ENCODE measurements at regions not wholly inside any gene's neighbourhood (a gene's known extent, or its start where the extent isn't known, plus 50 kb on each side); places are given as distances from the start of the nearest gene placed in this dataset.

- Histone ChIP-seq H3K27ac (ENCODE audit: low read length) (no peak overlapping the region), H3K4me3 (ENCODE audit: low read length) (no peak overlapping the region), H3K9ac (ENCODE audit: low read length) (no peak overlapping the region), H3K4me1 (ENCODE audit: control insufficient read depth, low read depth, low read length) (no peaks in the 10 kb centered on the region), H3K27me3 (ENCODE audit: control insufficient read depth, insufficient read depth, low read length) (no peaks in the 10 kb centered on the region), H3K9me3 (ENCODE audit: control insufficient read depth, low read depth, low read length) (no peaks in the 10 kb centered on the region), H3K36me3 (ENCODE audit: control insufficient read depth, low read depth, low read length) (no peaks in the 10 kb centered on the region)
Measured at GRCh38 chr9:18182636-18183035, 291.3 kb upstream of the ADAMTSL1 start.

- no peaks in the 10 kb centered on the region for H3K4me1 ChIP-seq (ENCODE audit: control insufficient read depth, low read depth, low read length)
- no peaks in the 10 kb centered on the region for H3K36me3 ChIP-seq (ENCODE audit: control insufficient read depth, low read depth, low read length)
- no peaks in the 10 kb centered on the region for H3K27me3 ChIP-seq (ENCODE audit: control insufficient read depth, insufficient read depth, low read length)
- no peak overlapping the region for H3K9ac ChIP-seq (ENCODE audit: low read length)
- H3K4me3 ChIP-seq (ENCODE audit: low read length): no peak overlapping the region
- no peak overlapping the region for H3K27ac ChIP-seq (ENCODE audit: low read length)
- H3K9me3 ChIP-seq (ENCODE audit: control insufficient read depth, low read depth, low read length): no peaks in the 10 kb centered on the region
Measured at GRCh38 chr9:18183974-18184373, 290.0 kb upstream of the ADAMTSL1 start.

GRCh38 chr9:18184401-18184800 lies 289.6 kb upstream of the ADAMTSL1 start:
- no peaks in the 10 kb centered on the region for H3K27me3 ChIP-seq (ENCODE audit: control insufficient read depth, insufficient read depth, low read length)
- no peaks in the 10 kb centered on the region for H3K36me3 ChIP-seq (ENCODE audit: control insufficient read depth, low read depth, low read length)
- no peak overlapping the region for H3K27ac ChIP-seq (ENCODE audit: low read length)
- H3K4me1 ChIP-seq (ENCODE audit: control insufficient read depth, low read depth, low read length): no peaks in the 10 kb centered on the region
- H3K4me3 ChIP-seq (ENCODE audit: low read length): no peak overlapping the region
- no peaks in the 10 kb centered on the region for H3K9me3 ChIP-seq (ENCODE audit: control insufficient read depth, low read depth, low read length)
- H3K9ac ChIP-seq (ENCODE audit: low read length): no peak overlapping the region

DNA sequence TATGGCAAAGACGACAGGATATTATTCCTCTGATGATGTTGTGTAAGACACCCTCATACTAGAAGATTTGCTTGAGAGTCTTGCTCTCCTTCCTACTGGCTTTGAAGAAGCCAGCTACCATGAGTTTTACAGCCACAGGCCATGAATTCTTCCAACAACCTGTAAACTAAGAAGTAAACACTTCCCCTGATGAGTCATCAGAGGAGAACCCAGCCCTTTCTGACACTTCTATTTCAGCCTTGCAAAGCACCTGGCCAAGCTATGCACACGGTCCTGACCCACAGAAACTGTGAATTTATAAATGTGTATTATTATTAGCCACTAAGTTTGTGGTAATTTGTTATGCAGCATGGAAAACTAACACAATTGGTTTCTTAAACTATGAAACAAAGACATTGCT lies 288.8 kb upstream of the ADAMTSL1 start:
- H3K27me3 ChIP-seq (ENCODE audit: control insufficient read depth, insufficient read depth, low read length): no peaks in the 10 kb centered on the region
- no peaks in the 10 kb centered on the region for H3K4me1 ChIP-seq (ENCODE audit: control insufficient read depth, low read depth, low read length)
- H3K9me3 ChIP-seq (ENCODE audit: control insufficient read depth, low read depth, low read length): no peaks in the 10 kb centered on the region
- no peak overlapping the region for H3K27ac ChIP-seq (ENCODE audit: low read length)
- H3K36me3 ChIP-seq (ENCODE audit: control insufficient read depth, low read depth, low read length): no peaks in the 10 kb centered on the region
- H3K9ac ChIP-seq (ENCODE audit: low read length): no peak overlapping the region
- no peak overlapping the region for H3K4me3 ChIP-seq (ENCODE audit: low read length)

DNA sequence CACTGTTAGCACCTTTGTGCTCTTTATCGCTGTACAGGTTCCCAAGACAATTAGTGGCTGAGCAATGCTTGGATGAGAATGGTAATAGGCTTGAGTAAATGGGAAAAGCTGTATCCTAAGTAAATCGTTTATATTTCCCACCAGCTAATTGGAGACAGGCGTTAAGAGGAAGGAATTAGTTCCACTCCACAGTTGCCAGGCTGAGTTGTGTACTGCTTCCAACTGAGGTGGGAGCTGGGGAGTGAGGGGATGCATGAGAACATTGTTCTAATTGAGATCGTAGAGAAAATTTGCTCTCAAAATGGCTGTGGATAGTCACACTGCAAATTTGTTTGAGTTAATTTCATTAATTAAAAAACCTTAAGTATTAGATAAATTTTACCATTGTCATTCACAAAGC lies 285.0 kb upstream of the ADAMTSL1 start:
- Histone ChIP-seq H3K4me1 (ENCODE audit: control insufficient read depth, low read depth, low read length) (no peaks in the 10 kb centered on the region), H3K27me3 (ENCODE audit: control insufficient read depth, insufficient read depth, low read length) (no peaks in the 10 kb centered on the region), H3K9ac (ENCODE audit: low read length) (no peak overlapping the region), H3K4me3 (ENCODE audit: low read length) (no peak overlapping the region), H3K9me3 (ENCODE audit: control insufficient read depth, low read depth, low read length) (no peaks in the 10 kb centered on the region), H3K27ac (ENCODE audit: low read length) (no peak overlapping the region), H3K36me3 (ENCODE audit: control insufficient read depth, low read depth, low read length) (no peaks in the 10 kb centered on the region)

GRCh38 chr9:18189871-18190670 lies 283.9 kb upstream of the ADAMTSL1 start:
- no peaks in the 10 kb centered on the region for H3K36me3 ChIP-seq (ENCODE audit: control insufficient read depth, low read depth, low read length)
- H3K9me3 ChIP-seq (ENCODE audit: control insufficient read depth, low read depth, low read length): no peaks in the 10 kb centered on the region
- H3K27me3 ChIP-seq (ENCODE audit: control insufficient read depth, insufficient read depth, low read length): no peaks in the 10 kb centered on the region
- H3K4me1 ChIP-seq (ENCODE audit: control insufficient read depth, low read depth, low read length): no peaks in the 10 kb centered on the region
- no peak overlapping the region for H3K4me3 ChIP-seq (ENCODE audit: low read length)
- H3K9ac ChIP-seq (ENCODE audit: low read length): no peak overlapping the region
- no peak overlapping the region for H3K27ac ChIP-seq (ENCODE audit: low read length)

DNA sequence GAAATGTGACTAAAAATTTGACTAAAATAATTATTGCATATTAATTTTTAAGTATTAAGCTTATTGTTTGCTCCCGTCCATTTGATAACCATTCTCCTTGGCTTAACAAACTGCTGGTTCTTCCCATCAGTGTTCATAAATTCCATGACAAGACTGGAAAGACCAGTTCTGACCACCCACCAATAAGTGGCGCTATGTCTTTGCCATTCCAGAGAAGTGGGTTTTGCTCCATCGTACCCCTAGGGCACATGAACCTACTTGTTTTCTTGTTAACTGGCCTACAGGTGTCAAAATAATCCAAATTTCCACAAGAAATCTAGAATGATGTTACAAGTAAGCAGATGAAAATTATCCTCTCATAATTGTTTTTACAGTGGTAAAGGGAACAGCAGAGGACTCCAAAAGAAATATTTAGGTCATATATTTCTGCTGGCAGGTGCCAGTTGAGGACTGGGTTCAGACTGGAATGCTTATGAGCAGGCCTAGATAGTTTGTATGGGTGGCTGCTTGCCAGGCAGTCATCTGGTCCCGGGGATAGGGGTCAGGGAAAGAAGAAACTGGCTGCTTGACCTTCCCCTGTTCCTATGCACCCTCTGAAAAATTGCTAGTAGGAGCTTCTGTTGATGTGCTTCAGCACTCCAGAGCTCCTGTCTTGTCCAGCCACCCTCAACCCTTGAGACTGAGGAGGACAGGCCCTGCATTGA lies 283.1 kb upstream of the ADAMTSL1 start:
- no peak overlapping the region for H3K9ac ChIP-seq (ENCODE audit: low read length)
- H3K9me3 ChIP-seq (ENCODE audit: control insufficient read depth, low read depth, low read length): no peaks in the 10 kb centered on the region
- H3K27ac ChIP-seq (ENCODE audit: low read length): no peak overlapping the region
- H3K36me3 ChIP-seq (ENCODE audit: control insufficient read depth, low read depth, low read length): no peaks in the 10 kb centered on the region
- no peaks in the 10 kb centered on the region for H3K4me1 ChIP-seq (ENCODE audit: control insufficient read depth, low read depth, low read length)
- H3K27me3 ChIP-seq (ENCODE audit: control insufficient read depth, insufficient read depth, low read length): no peaks in the 10 kb centered on the region
- no peak overlapping the region for H3K4me3 ChIP-seq (ENCODE audit: low read length)

DNA sequence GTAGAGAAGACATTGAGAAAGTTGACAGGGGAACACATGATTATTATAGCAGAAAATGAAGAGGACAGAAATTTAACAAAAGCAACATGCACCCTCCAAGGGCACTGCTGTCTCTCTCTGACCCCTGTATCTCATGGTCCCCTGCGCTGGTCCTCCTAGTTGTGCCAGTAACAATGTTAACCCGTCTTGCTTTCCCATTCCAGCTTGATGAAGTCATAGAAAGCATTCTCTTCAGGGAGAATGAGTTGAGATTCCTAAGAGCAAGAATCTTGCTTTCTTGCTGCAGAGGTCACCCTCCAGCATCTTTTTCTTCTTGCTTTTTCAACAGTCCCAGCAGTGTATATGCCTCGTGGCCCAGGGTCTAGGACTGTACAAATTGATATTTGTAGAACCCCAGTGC lies 279.6 kb upstream of the ADAMTSL1 start:
- H3K4me1 ChIP-seq (ENCODE audit: control insufficient read depth, low read depth, low read length): no peaks in the 10 kb centered on the region
- no peaks in the 10 kb centered on the region for H3K36me3 ChIP-seq (ENCODE audit: control insufficient read depth, low read depth, low read length)
- no peaks in the 10 kb centered on the region for H3K27me3 ChIP-seq (ENCODE audit: control insufficient read depth, insufficient read depth, low read length)
- H3K4me3 ChIP-seq (ENCODE audit: low read length): no peak overlapping the region
- no peaks in the 10 kb centered on the region for H3K9me3 ChIP-seq (ENCODE audit: control insufficient read depth, low read depth, low read length)
- no peak overlapping the region for H3K9ac ChIP-seq (ENCODE audit: low read length)
- H3K27ac ChIP-seq (ENCODE audit: low read length): no peak overlapping the region

DNA sequence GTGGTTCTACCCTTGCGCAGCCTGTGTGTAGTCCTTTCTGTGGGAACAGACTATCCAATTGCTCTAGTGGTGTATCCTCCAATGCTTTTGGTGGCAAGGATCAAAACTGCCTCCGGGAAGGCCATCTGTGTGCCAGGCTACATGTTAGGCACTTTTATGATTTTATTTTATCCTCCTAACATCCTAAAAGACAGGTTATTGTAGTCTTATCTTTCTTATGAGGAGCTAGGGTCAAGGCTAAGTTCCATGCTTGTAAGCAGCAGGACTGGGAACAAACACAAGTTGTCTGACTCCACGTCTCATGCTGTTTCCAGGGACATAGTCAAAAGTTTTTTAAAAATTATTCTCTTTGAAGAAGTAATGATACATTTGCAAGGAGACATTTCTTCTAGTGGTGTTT lies 278.7 kb upstream of the ADAMTSL1 start:
- Histone ChIP-seq H3K9ac (ENCODE audit: low read length) (no peak overlapping the region), H3K9me3 (ENCODE audit: control insufficient read depth, low read depth, low read length) (no peaks in the 10 kb centered on the region), H3K27ac (ENCODE audit: low read length) (no peak overlapping the region), H3K4me1 (ENCODE audit: control insufficient read depth, low read depth, low read length) (no peaks in the 10 kb centered on the region), H3K4me3 (ENCODE audit: low read length) (no peak overlapping the region), H3K36me3 (ENCODE audit: control insufficient read depth, low read depth, low read length) (no peaks in the 10 kb centered on the region), H3K27me3 (ENCODE audit: control insufficient read depth, insufficient read depth, low read length) (no peaks in the 10 kb centered on the region)

DNA sequence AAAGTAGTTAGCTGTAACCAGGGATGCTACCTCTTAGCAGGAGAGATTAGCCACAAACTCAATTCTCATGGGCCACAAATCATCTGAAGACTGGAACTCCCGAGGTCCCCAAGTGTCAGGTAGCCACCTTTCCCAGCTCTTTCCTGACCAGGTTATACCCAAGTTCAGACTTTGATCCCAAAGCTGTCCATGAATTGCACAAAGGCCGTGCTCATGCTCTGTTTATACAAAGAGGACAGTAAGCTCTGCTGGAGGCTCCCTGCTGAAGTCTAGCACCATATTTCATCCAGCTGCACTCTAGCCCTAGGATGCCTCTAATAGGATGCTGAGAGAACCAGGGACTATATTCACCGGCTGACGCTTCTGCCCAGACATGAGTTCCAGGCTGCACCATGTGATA lies 271.0 kb upstream of the ADAMTSL1 start:
- H3K9ac ChIP-seq (ENCODE audit: low read length): no peak overlapping the region
- H3K4me1 ChIP-seq (ENCODE audit: control insufficient read depth, low read depth, low read length): no peaks in the 10 kb centered on the region
- H3K9me3 ChIP-seq (ENCODE audit: control insufficient read depth, low read depth, low read length): no peaks in the 10 kb centered on the region
- H3K4me3 ChIP-seq (ENCODE audit: low read length): no peak overlapping the region
- H3K36me3 ChIP-seq (ENCODE audit: control insufficient read depth, low read depth, low read length): no peaks in the 10 kb centered on the region
- no peak overlapping the region for H3K27ac ChIP-seq (ENCODE audit: low read length)
- no peaks in the 10 kb centered on the region for H3K27me3 ChIP-seq (ENCODE audit: control insufficient read depth, insufficient read depth, low read length)

- Histone ChIP-seq H3K27ac (ENCODE audit: low read length) (no peak overlapping the region), H3K9ac (ENCODE audit: low read length) (no peak overlapping the region), H3K9me3 (ENCODE audit: control insufficient read depth, low read depth, low read length) (no peaks in the 10 kb centered on the region), H3K36me3 (ENCODE audit: control insufficient read depth, low read depth, low read length) (no peaks in the 10 kb centered on the region), H3K4me3 (ENCODE audit: low read length) (no peak overlapping the region), H3K4me1 (ENCODE audit: control insufficient read depth, low read depth, low read length) (peaks cover 2% of the 10 kb centered on the region), H3K27me3 (ENCODE audit: control insufficient read depth, insufficient read depth, low read length) (no peaks in the 10 kb centered on the region)
Measured at GRCh38 chr9:18207735-18208134, 266.2 kb upstream of the ADAMTSL1 start.
